Sigmoid colon (tissue), 4 donors: ENCODE measurements at regions not wholly inside any gene's neighbourhood (a gene's known extent, or its start where the extent isn't known, plus 50 kb on each side); places are given as distances from the start of the nearest gene placed in this dataset.

Experiments
- EP300 ChIP-seq, 4 donors: sonication (generic); formaldehyde crosslinking; IDR thresholded peaks; one replicate each; pipeline ENCODE4 v1.6.1; 2017; ENCODE audit warnings: antibody characterized with exemption in 4 of 4
- POLR2A ChIP-seq, 2 donors: fragments of 450-650 bp; IDR thresholded peaks; one replicate each; pipeline ENCODE4 v1.6.1; 2016; ENCODE audit warnings: antibody characterized with exemption in 2 of 2, mild to moderate bottlenecking in 2 of 2, moderate library complexity in 2 of 2
- TF ChIP-seq, protein P1 (sequence below), 4 experiments: fragments of 450-650 bp in 3 of 4; fragments of 200-600 bp in 1 of 4; IDR thresholded peaks; one replicate each; pipeline ENCODE4 v1.5.1; 2016 to 2019; ENCODE audit warnings: antibody characterized with exemption in 4 of 4, mild to moderate bottlenecking in 3 of 4, moderate library complexity in 2 of 4

DNA sequence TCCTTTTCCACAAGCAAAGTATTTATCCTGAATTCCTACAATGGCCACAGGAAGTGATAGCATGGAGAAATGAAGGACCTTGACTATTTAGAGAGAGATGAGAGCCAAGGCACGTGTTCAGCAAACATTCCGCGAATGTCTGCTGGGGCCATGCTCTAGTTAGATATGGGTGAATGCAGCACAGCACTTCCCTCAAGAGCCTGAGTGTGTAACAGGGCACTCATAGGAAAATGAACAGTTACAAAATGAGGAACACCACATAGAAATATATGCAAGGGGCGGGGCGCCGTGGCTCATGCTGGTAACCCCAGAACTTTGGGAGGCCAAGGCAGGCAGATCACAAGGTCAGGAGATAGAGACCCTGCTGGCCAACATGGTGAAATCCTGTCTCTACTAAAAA, 406.9 kb downstream of the NR2F2 start:
- TF ChIP-seq, protein P1, sequence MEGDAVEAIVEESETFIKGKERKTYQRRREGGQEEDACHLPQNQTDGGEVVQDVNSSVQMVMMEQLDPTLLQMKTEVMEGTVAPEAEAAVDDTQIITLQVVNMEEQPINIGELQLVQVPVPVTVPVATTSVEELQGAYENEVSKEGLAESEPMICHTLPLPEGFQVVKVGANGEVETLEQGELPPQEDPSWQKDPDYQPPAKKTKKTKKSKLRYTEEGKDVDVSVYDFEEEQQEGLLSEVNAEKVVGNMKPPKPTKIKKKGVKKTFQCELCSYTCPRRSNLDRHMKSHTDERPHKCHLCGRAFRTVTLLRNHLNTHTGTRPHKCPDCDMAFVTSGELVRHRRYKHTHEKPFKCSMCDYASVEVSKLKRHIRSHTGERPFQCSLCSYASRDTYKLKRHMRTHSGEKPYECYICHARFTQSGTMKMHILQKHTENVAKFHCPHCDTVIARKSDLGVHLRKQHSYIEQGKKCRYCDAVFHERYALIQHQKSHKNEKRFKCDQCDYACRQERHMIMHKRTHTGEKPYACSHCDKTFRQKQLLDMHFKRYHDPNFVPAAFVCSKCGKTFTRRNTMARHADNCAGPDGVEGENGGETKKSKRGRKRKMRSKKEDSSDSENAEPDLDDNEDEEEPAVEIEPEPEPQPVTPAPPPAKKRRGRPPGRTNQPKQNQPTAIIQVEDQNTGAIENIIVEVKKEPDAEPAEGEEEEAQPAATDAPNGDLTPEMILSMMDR (IDR thresholded peaks at IDR 0.05): no peak
- TF ChIP-seq POLR2A (IDR thresholded peaks at IDR 0.05) (no peak), EP300 (IDR thresholded peaks at IDR 0.05) (no peak)
